ENCODE measurements at regions not wholly inside any gene's neighbourhood (a gene's known extent, or its start where the extent isn't known, plus 50 kb on each side); places are given as distances from the start of the nearest gene placed in this dataset.

DNA sequence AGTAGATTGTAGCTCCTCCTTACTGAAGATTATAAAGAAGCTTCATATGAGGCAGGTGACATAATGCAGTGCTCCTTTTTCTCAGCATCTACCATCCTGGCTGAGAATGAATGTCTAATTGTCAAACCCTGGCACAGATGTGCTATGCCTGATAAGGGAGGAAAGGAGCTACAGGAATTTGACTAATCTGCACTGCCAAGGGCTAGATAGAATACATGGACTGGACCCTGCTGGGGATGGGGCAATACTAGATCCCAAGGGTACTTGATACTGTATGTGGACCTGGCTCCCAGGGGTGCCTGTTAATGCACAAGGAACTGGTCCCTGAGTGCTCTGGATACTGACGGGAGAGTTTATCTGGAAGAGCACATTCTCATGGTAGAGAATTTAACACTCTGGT is 362.2 kb upstream of the EMCN start:
- no peak overlapping the region for H3K4me3 ChIP-seq (ENCODE audit: low read depth, low read length)
- no peaks in the 10 kb centered on the region for H3K27me3 ChIP-seq (replicated peaks; ENCODE audit: control insufficient read depth, insufficient read depth, low read length)
- H3K9me3 ChIP-seq, result no peaks in the 10 kb centered on the region
- ChIA-PET POLR2A (no interaction called here), CTCF (no interaction called here)
- Mint-ChIP-seq H3K27ac (ENCODE audit: unreplicated experiment) (no peak overlapping the region), H3K4me1 (ENCODE audit: low read depth, unreplicated experiment) (peaks cover 6% of the 10 kb centered on the region), H3K27me3 (ENCODE audit: insufficient read depth, unreplicated experiment) (no peaks in the 10 kb centered on the region), H3K36me3 (ENCODE audit: insufficient read depth, unreplicated experiment) (no peaks in the 10 kb centered on the region), H3K9me3 (ENCODE audit: unreplicated experiment) (no peaks in the 10 kb centered on the region), H3K4me3 (ENCODE audit: unreplicated experiment) (no peak overlapping the region)
- no peaks in the 10 kb centered on the region for H3K4me1 ChIP-seq
- no TSS peak for BruUV-seq (replicated peaks)
- intact Hi-C loops (cut with micrococcal nuclease; ENCODE audit: unreplicated experiment), result no loop called here
- TF ChIP-seq, protein P1, sequence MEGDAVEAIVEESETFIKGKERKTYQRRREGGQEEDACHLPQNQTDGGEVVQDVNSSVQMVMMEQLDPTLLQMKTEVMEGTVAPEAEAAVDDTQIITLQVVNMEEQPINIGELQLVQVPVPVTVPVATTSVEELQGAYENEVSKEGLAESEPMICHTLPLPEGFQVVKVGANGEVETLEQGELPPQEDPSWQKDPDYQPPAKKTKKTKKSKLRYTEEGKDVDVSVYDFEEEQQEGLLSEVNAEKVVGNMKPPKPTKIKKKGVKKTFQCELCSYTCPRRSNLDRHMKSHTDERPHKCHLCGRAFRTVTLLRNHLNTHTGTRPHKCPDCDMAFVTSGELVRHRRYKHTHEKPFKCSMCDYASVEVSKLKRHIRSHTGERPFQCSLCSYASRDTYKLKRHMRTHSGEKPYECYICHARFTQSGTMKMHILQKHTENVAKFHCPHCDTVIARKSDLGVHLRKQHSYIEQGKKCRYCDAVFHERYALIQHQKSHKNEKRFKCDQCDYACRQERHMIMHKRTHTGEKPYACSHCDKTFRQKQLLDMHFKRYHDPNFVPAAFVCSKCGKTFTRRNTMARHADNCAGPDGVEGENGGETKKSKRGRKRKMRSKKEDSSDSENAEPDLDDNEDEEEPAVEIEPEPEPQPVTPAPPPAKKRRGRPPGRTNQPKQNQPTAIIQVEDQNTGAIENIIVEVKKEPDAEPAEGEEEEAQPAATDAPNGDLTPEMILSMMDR (IDR thresholded peaks at IDR 0.05; ENCODE audit: insufficient read depth in 1 of 2, low read depth in 1 of 2, low read length in 1 of 2, severe bottlenecking in 1 of 2, unreplicated experiment in 1 of 2), result no peak
- no peaks in the 10 kb centered on the region for H3K36me3 ChIP-seq (ENCODE audit: control insufficient read depth, insufficient read depth, low read length)
- peak in 1 of 2 experiments; percentile 17 for DNase-seq

DNA sequence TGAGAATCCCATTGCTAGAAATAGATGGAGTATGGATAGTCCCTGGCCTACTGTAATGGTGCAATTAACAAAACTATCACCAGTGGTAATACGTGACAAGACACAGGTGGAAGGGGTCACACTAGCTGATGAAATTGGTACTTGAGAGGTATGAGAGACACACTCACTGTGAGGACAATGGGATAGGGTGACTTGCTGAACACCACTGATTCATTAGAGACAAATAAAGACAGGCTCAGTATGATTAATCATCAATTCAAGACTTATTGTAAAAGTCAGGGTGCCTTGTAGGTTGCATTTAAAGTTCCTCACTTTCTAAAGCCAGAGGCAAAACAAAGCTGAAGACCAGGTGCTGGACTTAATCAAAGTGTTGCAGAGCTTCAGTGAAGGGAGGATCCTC is 361.6 kb upstream of the EMCN start:
- ChIA-PET POLR2A (no interaction called here), CTCF (no interaction called here)
- no TSS peak for BruUV-seq (replicated peaks)

DNA sequence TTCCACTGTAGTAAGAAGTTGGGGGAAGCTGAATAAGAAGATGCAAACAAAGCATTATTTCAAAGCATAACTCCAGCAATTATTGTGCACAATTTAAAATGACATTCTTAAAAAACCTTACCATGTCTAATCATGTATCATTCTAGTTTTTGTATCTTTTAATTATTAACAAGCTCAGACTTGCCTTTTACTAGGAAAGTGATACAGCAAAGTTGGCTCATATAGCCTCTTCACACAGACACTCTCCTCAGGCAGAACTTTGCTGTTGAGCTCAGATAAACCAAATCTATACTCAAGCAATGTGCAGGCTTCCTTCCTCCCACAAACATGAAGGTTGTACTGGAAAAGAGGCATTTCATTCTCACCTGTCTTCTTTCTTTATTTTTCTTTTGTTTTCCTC is 358.7 kb upstream of the EMCN start:
- no TSS peak for BruUV-seq (replicated peaks)
- no peaks in the 10 kb centered on the region for H3K4me1 ChIP-seq
- no peaks in the 10 kb centered on the region for H3K36me3 ChIP-seq (ENCODE audit: control insufficient read depth, insufficient read depth, low read length)
- no peak for DNase-seq
- no peak overlapping the region for H3K4me3 ChIP-seq (ENCODE audit: low read depth, low read length)
- intact Hi-C loops (cut with micrococcal nuclease; ENCODE audit: unreplicated experiment), result no loop called here
- Mint-ChIP-seq H3K36me3 (ENCODE audit: insufficient read depth, unreplicated experiment) (no peaks in the 10 kb centered on the region), H3K4me1 (ENCODE audit: low read depth, unreplicated experiment) (peaks cover 13% of the 10 kb centered on the region), H3K9me3 (ENCODE audit: unreplicated experiment) (no peaks in the 10 kb centered on the region), H3K4me3 (ENCODE audit: unreplicated experiment) (no peak overlapping the region), H3K27ac (ENCODE audit: unreplicated experiment) (no peak overlapping the region), H3K27me3 (ENCODE audit: insufficient read depth, unreplicated experiment) (no peaks in the 10 kb centered on the region)
- ChIA-PET POLR2A (no interaction called here), CTCF (no interaction called here)
- no peaks in the 10 kb centered on the region for H3K27me3 ChIP-seq (replicated peaks; ENCODE audit: control insufficient read depth, insufficient read depth, low read length)
- no peaks in the 10 kb centered on the region for H3K9me3 ChIP-seq
- TF ChIP-seq, protein P1 (IDR thresholded peaks at IDR 0.05; ENCODE audit: insufficient read depth in 1 of 2, low read depth in 1 of 2, low read length in 1 of 2, severe bottlenecking in 1 of 2, unreplicated experiment in 1 of 2), result no peak

More for the DNA sequence above, 361.6 kb upstream of the EMCN start:
- Histone ChIP-seq H3K27me3 (replicated peaks; ENCODE audit: control insufficient read depth, insufficient read depth, low read length) (no peaks in the 10 kb centered on the region), H3K4me1 (no peaks in the 10 kb centered on the region), H3K9me3 (no peaks in the 10 kb centered on the region), H3K4me3 (ENCODE audit: low read depth, low read length) (no peak overlapping the region), H3K36me3 (ENCODE audit: control insufficient read depth, insufficient read depth, low read length) (no peaks in the 10 kb centered on the region)
- Mint-ChIP-seq H3K9me3 (ENCODE audit: unreplicated experiment) (no peaks in the 10 kb centered on the region), H3K27me3 (ENCODE audit: insufficient read depth, unreplicated experiment) (no peaks in the 10 kb centered on the region), H3K27ac (ENCODE audit: unreplicated experiment) (no peak overlapping the region), H3K4me3 (ENCODE audit: unreplicated experiment) (no peak overlapping the region), H3K36me3 (ENCODE audit: insufficient read depth, unreplicated experiment) (no peaks in the 10 kb centered on the region), H3K4me1 (ENCODE audit: low read depth, unreplicated experiment) (peaks cover 6% of the 10 kb centered on the region)
- TF ChIP-seq, protein P1 (IDR thresholded peaks at IDR 0.05; ENCODE audit: insufficient read depth in 1 of 2, low read depth in 1 of 2, low read length in 1 of 2, severe bottlenecking in 1 of 2, unreplicated experiment in 1 of 2), result no peak
- no peak for DNase-seq
- intact Hi-C loops (cut with micrococcal nuclease; ENCODE audit: unreplicated experiment), result no loop called here

Data from Caco-2 (cell line).